ENCODE measurements at regions not wholly inside any gene's neighbourhood (a gene's known extent, or its start where the extent isn't known, plus 50 kb on each side); places are given as distances from the start of the nearest gene placed in this dataset.

GRCh38 chr5:103744159-103744558, 181.6 kb upstream of the NUDT12 start:
- FAIRE-seq (no peak), DNase-seq (ENCODE audit: low read depth, low spot score) (peak; percentile 29)
- Histone ChIP-seq H4K20me1 (replicated peaks; ENCODE audit: control insufficient read depth, extremely low read depth, insufficient read depth, low read length) (no peaks in the 10 kb centered on the region), H3K4me3 (replicated peaks in 1 of 3; ENCODE audit: insufficient read depth in 1 of 3, low read depth in 1 of 3, low read length in 3 of 3) (no peak overlapping the region), H3K36me3 (ENCODE audit: control insufficient read depth in 2 of 2, extremely low read depth in 1 of 2, insufficient read depth in 2 of 2, low read length in 2 of 2) (no peaks in the 10 kb centered on the region), H3K9ac (replicated peaks; ENCODE audit: extremely low read depth, insufficient read depth, low read length) (no peak overlapping the region), H3K9me3 (replicated peaks; ENCODE audit: control insufficient read depth, insufficient read depth, low read length) (no peaks in the 10 kb centered on the region), H3K4me1 (ENCODE audit: control insufficient read depth, extremely low read depth, insufficient read depth, low read length) (no peaks in the 10 kb centered on the region), H2AFZ (ENCODE audit: low read depth, low read length) (no peak overlapping the region), H3K27me3 (ENCODE audit: control insufficient read depth in 2 of 2, insufficient read depth in 2 of 2, low read length in 2 of 2) (no peaks in the 10 kb centered on the region), H3K27ac (ENCODE audit: insufficient read depth, low read depth, low read length) (no peak overlapping the region), H3K9me1 (replicated peaks; ENCODE audit: control insufficient read depth, extremely low read depth, insufficient read depth, low read length) (no peaks in the 10 kb centered on the region), H3K79me2 (ENCODE audit: control insufficient read depth, insufficient read depth, low read length) (no peaks in the 10 kb centered on the region), H3K4me2 (ENCODE audit: insufficient read depth, low read length) (no peak overlapping the region)
- TF ChIP-seq FOS (IDR thresholded peaks at IDR 0.05; ENCODE audit: borderline replicate concordance, insufficient read depth, low read length) (peak; percentile 43), JUN (IDR thresholded peaks at IDR 0.05; ENCODE audit: borderline replicate concordance, insufficient read depth, insufficient read length, low read depth) (no peak)
- ChIA-PET POLR2A (no interaction called here), CTCF (no interaction called here)
- no TSS peak for BruUV-seq (replicated peaks)
- dilution Hi-C loops (cut with MboI; ENCODE audit: extremely low pct_ligation_motif_present, low sequenced_read_pairs) = no loop called here
- intact Hi-C loops (cut with micrococcal nuclease) = no loop called here

- H3K79me2 ChIP-seq (ENCODE audit: control insufficient read depth, insufficient read depth, low read length) = no peaks in the 10 kb centered on the region
- H3K9me3 ChIP-seq (replicated peaks; ENCODE audit: control insufficient read depth, insufficient read depth, low read length) = no peaks in the 10 kb centered on the region
- TF ChIP-seq CTCF (IDR thresholded peaks at IDR 0.05; ENCODE audit: extremely low read depth in 1 of 2, insufficient read depth in 1 of 2, low read depth in 1 of 2, low read length in 2 of 2) (no peak), MYC (IDR thresholded peaks at IDR 0.05; ENCODE audit: low read depth, low read length) (no peak), JUN (IDR thresholded peaks at IDR 0.05; ENCODE audit: borderline replicate concordance, insufficient read depth, insufficient read length, low read depth) (no peak), EZH2 (IDR thresholded peaks at IDR 0.05; ENCODE audit: borderline replicate concordance, low read depth, low read length, severe bottlenecking) (no peak), POLR2AphosphoS5 (IDR thresholded peaks at IDR 0.05; ENCODE audit: insufficient read depth, low read depth, low read length) (no peak), FOS (IDR thresholded peaks at IDR 0.05; ENCODE audit: borderline replicate concordance, insufficient read depth, low read length) (no peak)
- H3K4me2 ChIP-seq (ENCODE audit: insufficient read depth, low read length) = no peak overlapping the region
- H4K20me1 ChIP-seq (replicated peaks; ENCODE audit: control insufficient read depth, extremely low read depth, insufficient read depth, low read length) = no peaks in the 10 kb centered on the region
- H3K9ac ChIP-seq (replicated peaks; ENCODE audit: extremely low read depth, insufficient read depth, low read length) = no peak overlapping the region
- FAIRE-seq = no peak
- POLR2A ChIA-PET = no interaction called here
- dilution Hi-C loops (cut with MboI; ENCODE audit: extremely low pct_ligation_motif_present, low sequenced_read_pairs) = no loop called here
- H3K36me3 ChIP-seq (ENCODE audit: control insufficient read depth in 2 of 2, extremely low read depth in 1 of 2, insufficient read depth in 2 of 2, low read length in 2 of 2) = no peaks in the 10 kb centered on the region
- intact Hi-C loops (cut with micrococcal nuclease) = no loop called here
- no TSS peak for BruUV-seq (replicated peaks)
- H3K27ac ChIP-seq (ENCODE audit: insufficient read depth, low read depth, low read length) = no peak overlapping the region
- no peak overlapping the region for H3K4me3 ChIP-seq (replicated peaks in 1 of 3; ENCODE audit: insufficient read depth in 1 of 3, low read depth in 1 of 3, low read length in 3 of 3)
- H3K4me1 ChIP-seq (ENCODE audit: control insufficient read depth, extremely low read depth, insufficient read depth, low read length) = no peaks in the 10 kb centered on the region
- no peaks in the 10 kb centered on the region for H3K27me3 ChIP-seq (ENCODE audit: control insufficient read depth in 2 of 2, insufficient read depth in 2 of 2, low read length in 2 of 2)
- H2AFZ ChIP-seq (ENCODE audit: low read depth, low read length) = no peak overlapping the region
- CTCF ChIA-PET = no interaction called here
- H3K9me1 ChIP-seq (replicated peaks; ENCODE audit: control insufficient read depth, extremely low read depth, insufficient read depth, low read length) = no peaks in the 10 kb centered on the region
- no peak for DNase-seq (ENCODE audit: low read depth, low spot score)
Measured at GRCh38 chr5:103743421-103743820, 180.8 kb upstream of the NUDT12 start.

All from endothelial cell of umbilical vein (primary cell).